ENCODE measurements at regions not wholly inside any gene's neighbourhood (a gene's known extent, or its start where the extent isn't known, plus 50 kb on each side); places are given as distances from the start of the nearest gene placed in this dataset.

- Histone ChIP-seq H3K9me3 (ENCODE audit: low read length) (no peaks in the 10 kb centered on the region), H3K9ac (ENCODE audit: low read length) (no peak overlapping the region), H4K20me1 (ENCODE audit: low read length) (no peaks in the 10 kb centered on the region), H3K4me3 (ENCODE audit: low read length) (no peak overlapping the region), H3K27me3 (ENCODE audit: low read length) (peaks cover 20% of the 10 kb centered on the region), H3K27ac (ENCODE audit: low read length) (no peak overlapping the region), H3K36me3 (ENCODE audit: low read depth, low read length) (no peaks in the 10 kb centered on the region), H2AFZ (ENCODE audit: low read length) (no peak overlapping the region), H3K79me2 (ENCODE audit: low read length) (no peaks in the 10 kb centered on the region), H3K4me2 (ENCODE audit: low read length) (no peak overlapping the region), H3K9me2 (replicated peaks; ENCODE audit: low read length) (no peaks in the 10 kb centered on the region), H3F3A (ENCODE audit: low read length, unreplicated experiment) (no peaks in the 10 kb centered on the region), H3K4me1 (ENCODE audit: insufficient read depth, low read length) (peaks cover 18% of the 10 kb centered on the region)
- BruUV-seq (replicated peaks) = no TSS peak
- ChIA-PET POLR2A (ENCODE audit: unreplicated experiment) (no interaction called here), CTCF (no interaction called here)
- TF ChIP-seq EZH2phosphoT487 (IDR thresholded peaks at IDR 0.05; ENCODE audit: borderline replicate concordance, low read length) (no peak), EZH2 (IDR thresholded peaks at IDR 0.05; ENCODE audit: low read length, unreplicated experiment) (no peak), CTCF (conservative IDR thresholded peaks at IDR 0.05; ENCODE audit: low read depth, low read length) (no peak)
- intact Hi-C loops (cut with micrococcal nuclease) = no loop called here
- no peak for DNase-seq
- ATAC-seq = no peak
These were observed 460.2 kb downstream of the ICE1 start for GRCh38 chr5:5882706-5883105.

GRCh38 chr5:5881294-5881693, 458.8 kb downstream of the ICE1 start:
- ATAC-seq = no peak
- no peaks in the 10 kb centered on the region for H3K9me2 ChIP-seq (replicated peaks; ENCODE audit: low read length)
- no peaks in the 10 kb centered on the region for H3F3A ChIP-seq (ENCODE audit: low read length, unreplicated experiment)
- H3K79me2 ChIP-seq (ENCODE audit: low read length) = no peaks in the 10 kb centered on the region
- H3K27me3 ChIP-seq (ENCODE audit: low read length) = peaks cover 32% of the 10 kb centered on the region
- H3K4me2 ChIP-seq (ENCODE audit: low read length) = no peak overlapping the region
- H3K4me1 ChIP-seq (ENCODE audit: insufficient read depth, low read length) = peaks cover 14% of the 10 kb centered on the region
- no peaks in the 10 kb centered on the region for H4K20me1 ChIP-seq (ENCODE audit: low read length)
- H3K36me3 ChIP-seq (ENCODE audit: low read depth, low read length) = no peaks in the 10 kb centered on the region
- intact Hi-C loops (cut with micrococcal nuclease) = no loop called here
- H3K9ac ChIP-seq (ENCODE audit: low read length) = no peak overlapping the region
- H3K4me3 ChIP-seq (ENCODE audit: low read length) = no peak overlapping the region
- no peak overlapping the region for H2AFZ ChIP-seq (ENCODE audit: low read length)
- peak; percentile 46 for DNase-seq
- peak; percentile 42 for TF ChIP-seq CTCF (conservative IDR thresholded peaks at IDR 0.05; ENCODE audit: low read depth, low read length)
- no peak for TF ChIP-seq EZH2 (IDR thresholded peaks at IDR 0.05; ENCODE audit: low read length, unreplicated experiment)
- BruUV-seq (replicated peaks) = no TSS peak
- no peak overlapping the region for H3K27ac ChIP-seq (ENCODE audit: low read length)
- POLR2A ChIA-PET (ENCODE audit: unreplicated experiment) = no interaction called here
- CTCF ChIA-PET = no interaction called here
- H3K9me3 ChIP-seq (ENCODE audit: low read length) = no peaks in the 10 kb centered on the region

GRCh38 chr5:5880077-5880763, 457.7 kb downstream of the ICE1 start:
- Histone ChIP-seq H3K4me1 (ENCODE audit: insufficient read depth, low read length) (peaks cover 14% of the 10 kb centered on the region), H3K27me3 (ENCODE audit: low read length) (peaks cover 42% of the 10 kb centered on the region), H3K9me2 (replicated peaks; ENCODE audit: low read length) (no peaks in the 10 kb centered on the region), H3K4me3 (ENCODE audit: low read length) (no peak overlapping the region), H3K9me3 (ENCODE audit: low read length) (no peaks in the 10 kb centered on the region), H4K20me1 (ENCODE audit: low read length) (no peaks in the 10 kb centered on the region), H3K36me3 (ENCODE audit: low read depth, low read length) (no peaks in the 10 kb centered on the region), H3K27ac (ENCODE audit: low read length) (no peak overlapping the region), H3F3A (ENCODE audit: low read length, unreplicated experiment) (no peaks in the 10 kb centered on the region), H3K4me2 (ENCODE audit: low read length) (no peak overlapping the region), H3K79me2 (ENCODE audit: low read length) (no peaks in the 10 kb centered on the region), H3K9ac (ENCODE audit: low read length) (no peak overlapping the region), H2AFZ (ENCODE audit: low read length) (no peak overlapping the region)
- DNase-seq = no peak
- ATAC-seq = no peak
- ChIA-PET POLR2A (ENCODE audit: unreplicated experiment) (no interaction called here), CTCF (no interaction called here)
- TF ChIP-seq CTCF (conservative IDR thresholded peaks at IDR 0.05; ENCODE audit: low read depth, low read length) (no peak), EZH2phosphoT487 (IDR thresholded peaks at IDR 0.05; ENCODE audit: borderline replicate concordance, low read length) (no peak), EZH2 (IDR thresholded peaks at IDR 0.05; ENCODE audit: low read length, unreplicated experiment) (no peak)
- intact Hi-C loops (cut with micrococcal nuclease) = no loop called here
- no TSS peak for BruUV-seq (replicated peaks)

Measured in PC-3 (cell line).